SJSA1 (cell line): ENCODE measurements at regions not wholly inside any gene's neighbourhood (a gene's known extent, or its start where the extent isn't known, plus 50 kb on each side); places are given as distances from the start of the nearest gene placed in this dataset.
"Not testable (repeated sequence)": the region's sequence is repeated elsewhere in the genome, so short reads cannot be mapped to it uniquely, and the experiment has no call there.

Experiments used
- DNase-seq, 2 experiments: peaks; one replicate each; pipeline ENCODE4 v3.0.0-alpha.2; 2015 to 2020; ENCODE audit warnings: low spot score in 2 of 2, low read depth in 1 of 2
- H3K27ac ChIP-seq: fragments of 250-450 bp; sonication (Bioruptor Pico); 2 replicates; pipeline ENCODE4 v1.5.1; 2020; ENCODE audit warnings: mild to moderate bottlenecking, moderate library complexity
- H3K27me3 ChIP-seq: fragments of 250-450 bp; sonication (Bioruptor Pico); replicated peaks from 2 replicates; pipeline ENCODE4 v1.5.1; 2020; ENCODE audit warnings: mild to moderate bottlenecking, moderate library complexity
- H3K36me3 ChIP-seq: fragments of 250-450 bp; sonication (Bioruptor Pico); 2 replicates; pipeline ENCODE4 v1.5.1; 2020; ENCODE audit warnings: mild to moderate bottlenecking
- H3K4me1 ChIP-seq: fragments of 250-450 bp; sonication (Bioruptor Pico); replicated peaks from 2 replicates; pipeline ENCODE4 v1.6.1; 2021; ENCODE audit warnings: mild to moderate bottlenecking
- H3K4me3 ChIP-seq: fragments of 250-450 bp; sonication (Bioruptor Pico); 2 replicates; pipeline ENCODE4 v1.5.1; 2020; ENCODE audit warnings: mild to moderate bottlenecking
- H3K9me3 ChIP-seq: fragments of 250-450 bp; sonication (Bioruptor Pico); replicated peaks from 2 replicates; pipeline ENCODE4 v1.5.1; 2020; ENCODE audit warnings: mild to moderate bottlenecking

- not testable (repeated sequence) for DNase-seq, H3K27ac ChIP-seq, H3K27me3 ChIP-seq, H3K4me3 ChIP-seq, H3K36me3 ChIP-seq, H3K4me1 ChIP-seq, H3K9me3 ChIP-seq
Measured at GRCh38 chr13:108064372-108064771, 151.0 kb downstream of the LIG4 start.

- DNase-seq, result no peak
- no peaks in the 10 kb centered on the region for H3K9me3 ChIP-seq
- peaks cover 21% of the 10 kb centered on the region for H3K27me3 ChIP-seq
- no peaks in the 10 kb centered on the region for H3K4me1 ChIP-seq
- H3K4me3 ChIP-seq, result no peak overlapping the region
- no peak overlapping the region for H3K27ac ChIP-seq
- no peaks in the 10 kb centered on the region for H3K36me3 ChIP-seq
Measured at GRCh38 chr13:108060111-108060510, 155.2 kb downstream of the LIG4 start.

GRCh38 chr13:108056278-108056677 lies 159.1 kb downstream of the LIG4 start:
- no peak overlapping the region for H3K27ac ChIP-seq
- H3K27me3 ChIP-seq, result peaks cover 39% of the 10 kb centered on the region
- H3K36me3 ChIP-seq, result no peaks in the 10 kb centered on the region
- no peaks in the 10 kb centered on the region for H3K4me1 ChIP-seq
- DNase-seq, result no peak
- H3K9me3 ChIP-seq, result no peaks in the 10 kb centered on the region
- H3K4me3 ChIP-seq, result no peak overlapping the region

GRCh38 chr13:108049211-108049610 lies 166.1 kb downstream of the LIG4 start:
- Histone ChIP-seq H3K4me1 (no peaks in the 10 kb centered on the region), H3K36me3 (no peaks in the 10 kb centered on the region), H3K4me3 (no peak overlapping the region), H3K27me3 (peaks cover 46% of the 10 kb centered on the region), H3K9me3 (no peaks in the 10 kb centered on the region), H3K27ac (no peak overlapping the region)
- DNase-seq, result no peak

GRCh38 chr13:108044954-108045353 lies 170.4 kb downstream of the LIG4 start:
- no peak for DNase-seq
- H3K27ac ChIP-seq, result no peak overlapping the region
- no peaks in the 10 kb centered on the region for H3K4me1 ChIP-seq
- H3K27me3 ChIP-seq, result peaks cover 52% of the 10 kb centered on the region
- no peaks in the 10 kb centered on the region for H3K9me3 ChIP-seq
- no peaks in the 10 kb centered on the region for H3K36me3 ChIP-seq
- no peak overlapping the region for H3K4me3 ChIP-seq

GRCh38 chr13:108042866-108043265 lies 172.5 kb downstream of the LIG4 start:
- H3K4me1 ChIP-seq, H3K27ac ChIP-seq, H3K4me3 ChIP-seq, H3K9me3 ChIP-seq, H3K36me3 ChIP-seq, DNase-seq: not testable (repeated sequence)
- peaks cover 54% of the 10 kb centered on the region for H3K27me3 ChIP-seq

- H3K27me3 ChIP-seq, result peaks cover 49% of the 10 kb centered on the region
- H3K27ac ChIP-seq, result no peak overlapping the region
- H3K36me3 ChIP-seq, result no peaks in the 10 kb centered on the region
- no peaks in the 10 kb centered on the region for H3K4me1 ChIP-seq
- no peak for DNase-seq
- 0 out of 2 replicates have a peak, but pooled peaks cover 2% of the 10 kb centered on the region for H3K9me3 ChIP-seq
- H3K4me3 ChIP-seq, result no peak overlapping the region
Measured at GRCh38 chr13:108037348-108037747, 178.0 kb downstream of the LIG4 start.

- Histone ChIP-seq H3K4me1 (no peaks in the 10 kb centered on the region), H3K9me3 (0 out of 2 replicates have a peak, but pooled peaks cover 2% of the 10 kb centered on the region), H3K36me3 (no peaks in the 10 kb centered on the region), H3K27ac (no peak overlapping the region), H3K4me3 (no peak overlapping the region), H3K27me3 (peaks cover 51% of the 10 kb centered on the region)
- DNase-seq, result no peak
Measured at GRCh38 chr13:108036411-108036932, 178.9 kb downstream of the LIG4 start.

- Histone ChIP-seq H3K4me1 (no peaks in the 10 kb centered on the region), H3K27me3 (peaks cover 53% of the 10 kb centered on the region), H3K4me3 (no peak overlapping the region), H3K27ac (no peak overlapping the region), H3K9me3 (0 out of 2 replicates have a peak, but pooled peaks cover 2% of the 10 kb centered on the region), H3K36me3 (no peaks in the 10 kb centered on the region)
- DNase-seq, result no peak
Measured at GRCh38 chr13:108034909-108035410, 180.4 kb downstream of the LIG4 start.

- no peaks in the 10 kb centered on the region for H3K36me3 ChIP-seq
- H3K27me3 ChIP-seq, result peaks cover 53% of the 10 kb centered on the region
- 0 out of 2 replicates have a peak, but pooled peaks cover 2% of the 10 kb centered on the region for H3K9me3 ChIP-seq
- H3K4me1 ChIP-seq, result no peaks in the 10 kb centered on the region
- H3K4me3 ChIP-seq, result no peak overlapping the region
- no peak overlapping the region for H3K27ac ChIP-seq
- DNase-seq, result no peak
Measured at GRCh38 chr13:108033800-108034707, 181.3 kb downstream of the LIG4 start.

GRCh38 chr13:108031865-108032264 lies 183.5 kb downstream of the LIG4 start:
- Histone ChIP-seq H3K36me3 (no peaks in the 10 kb centered on the region), H3K27me3 (peaks cover 41% of the 10 kb centered on the region), H3K27ac (no peak overlapping the region), H3K4me3 (no peak overlapping the region), H3K9me3 (0 out of 2 replicates have a peak, but pooled peaks cover 2% of the 10 kb centered on the region), H3K4me1 (no peaks in the 10 kb centered on the region)
- no peak for DNase-seq

GRCh38 chr13:108030769-108031168 lies 184.6 kb downstream of the LIG4 start:
- Histone ChIP-seq H3K27me3 (peaks cover 34% of the 10 kb centered on the region), H3K27ac (no peak overlapping the region), H3K4me1 (no peaks in the 10 kb centered on the region), H3K36me3 (no peaks in the 10 kb centered on the region), H3K9me3 (0 out of 2 replicates have a peak, but pooled peaks cover 2% of the 10 kb centered on the region), H3K4me3 (no peak overlapping the region)
- no peak for DNase-seq

GRCh38 chr13:108026680-108027410 lies 188.5 kb downstream of the LIG4 start:
- no peak overlapping the region for H3K4me3 ChIP-seq
- no peaks in the 10 kb centered on the region for H3K36me3 ChIP-seq
- no peaks in the 10 kb centered on the region for H3K9me3 ChIP-seq
- no peak for DNase-seq
- H3K27ac ChIP-seq, result no peak overlapping the region
- H3K4me1 ChIP-seq, result no peaks in the 10 kb centered on the region
- H3K27me3 ChIP-seq, result peaks cover 10% of the 10 kb centered on the region; the same call in 1 of the 2 replicates

GRCh38 chr13:108020027-108020426 lies 195.3 kb downstream of the LIG4 start:
- no peaks in the 10 kb centered on the region for H3K4me1 ChIP-seq
- H3K4me3 ChIP-seq, result no peak overlapping the region
- H3K27ac ChIP-seq, result no peak overlapping the region
- peaks cover 14% of the 10 kb centered on the region for H3K9me3 ChIP-seq
- DNase-seq, result no peak
- H3K36me3 ChIP-seq, result no peaks in the 10 kb centered on the region
- H3K27me3 ChIP-seq, result peaks cover 5% of the 10 kb centered on the region
